KMS-11 (cell line): ENCODE measurements at regions not wholly inside any gene's neighbourhood (a gene's known extent, or its start where the extent isn't known, plus 50 kb on each side); places are given as distances from the start of the nearest gene placed in this dataset.

Experiments used
- H2AFZ ChIP-seq: fragments of 200-600 bp; sonication (generic); 2 replicates; pipeline ENCODE4 v1.6.1; 2016; ENCODE audit warnings: antibody characterized with exemption, mixed run types, low read depth
- H3K27ac ChIP-seq: fragments of 200-600 bp; sonication (generic); 2 replicates; pipeline ENCODE4 v1.6.1; 2016; ENCODE audit warnings: mild to moderate bottlenecking, mixed run types
- H3K27me3 ChIP-seq: fragments of 200-600 bp; sonication (generic); 2 replicates; pipeline ENCODE4 v1.6.1; 2017; ENCODE audit warnings: mild to moderate bottlenecking, low read depth, mixed run types, moderate library complexity; ENCODE audit not compliant: insufficient read depth
- H3K36me3 ChIP-seq: fragments of 200-600 bp; sonication (generic); 2 replicates; pipeline ENCODE4 v1.6.1; 2017; ENCODE audit warnings: mild to moderate bottlenecking, mixed run types; ENCODE audit not compliant: insufficient read depth
- H3K4me1 ChIP-seq: fragments of 200-600 bp; sonication (generic); 2 replicates; pipeline ENCODE4 v1.6.1; 2016; ENCODE audit warnings: mild to moderate bottlenecking, low read depth, mixed run types; ENCODE audit not compliant: poor library complexity, severe bottlenecking
- H3K4me2 ChIP-seq: fragments of 200-600 bp; sonication (generic); 2 replicates; pipeline ENCODE4 v1.7.0; 2016; ENCODE audit warnings: mild to moderate bottlenecking, mixed run types
- H3K4me3 ChIP-seq: fragments of 200-600 bp; sonication (generic); IDR thresholded peaks from 2 replicates; pipeline ENCODE4 v1.6.1; 2017; ENCODE audit warnings: low read depth, low read length, mixed read lengths; ENCODE audit not compliant: insufficient read depth
- H3K79me2 ChIP-seq: fragments of 200-600 bp; sonication (generic); 2 replicates; pipeline ENCODE4 v1.6.1; 2016; ENCODE audit warnings: low read depth, mixed run types; ENCODE audit not compliant: insufficient read depth
- H3K9ac ChIP-seq: fragments of 200-600 bp; sonication (generic); 2 replicates; pipeline ENCODE4 v1.6.1; 2016; ENCODE audit warnings: mild to moderate bottlenecking, mixed run types
- H4K20me1 ChIP-seq: fragments of 200-600 bp; sonication (generic); 2 replicates; pipeline ENCODE4 v1.6.1; 2016; ENCODE audit warnings: mild to moderate bottlenecking, mixed run types; ENCODE audit not compliant: insufficient read depth
- TF ChIP-seq, protein P1 (sequence below): fragments of 200-600 bp; sonication (generic); conservative IDR thresholded peaks from 2 replicates; pipeline ENCODE4 v1.6.1; 2017; ENCODE audit warnings: low read depth, mild to moderate bottlenecking, antibody characterized with exemption, low read length, moderate library complexity, mixed read lengths

- no peak overlapping the region for H3K27ac ChIP-seq
Observed at GRCh38 chr19:13712767-13713201, 51.5 kb upstream of the MRI1 start.

GRCh38 chr19:13707915-13708314 lies 56.4 kb upstream of the MRI1 start:
- no peaks in the 10 kb centered on the region for H4K20me1 ChIP-seq
- H3K4me2 ChIP-seq: no peak overlapping the region
- no peaks in the 10 kb centered on the region for H3K4me1 ChIP-seq
- H3K36me3 ChIP-seq: no peaks in the 10 kb centered on the region
- H3K9ac ChIP-seq: no peak overlapping the region
- no peak overlapping the region for H3K27ac ChIP-seq
- H2AFZ ChIP-seq: no peak overlapping the region
- no peak overlapping the region for H3K4me3 ChIP-seq
- TF ChIP-seq, protein P1, sequence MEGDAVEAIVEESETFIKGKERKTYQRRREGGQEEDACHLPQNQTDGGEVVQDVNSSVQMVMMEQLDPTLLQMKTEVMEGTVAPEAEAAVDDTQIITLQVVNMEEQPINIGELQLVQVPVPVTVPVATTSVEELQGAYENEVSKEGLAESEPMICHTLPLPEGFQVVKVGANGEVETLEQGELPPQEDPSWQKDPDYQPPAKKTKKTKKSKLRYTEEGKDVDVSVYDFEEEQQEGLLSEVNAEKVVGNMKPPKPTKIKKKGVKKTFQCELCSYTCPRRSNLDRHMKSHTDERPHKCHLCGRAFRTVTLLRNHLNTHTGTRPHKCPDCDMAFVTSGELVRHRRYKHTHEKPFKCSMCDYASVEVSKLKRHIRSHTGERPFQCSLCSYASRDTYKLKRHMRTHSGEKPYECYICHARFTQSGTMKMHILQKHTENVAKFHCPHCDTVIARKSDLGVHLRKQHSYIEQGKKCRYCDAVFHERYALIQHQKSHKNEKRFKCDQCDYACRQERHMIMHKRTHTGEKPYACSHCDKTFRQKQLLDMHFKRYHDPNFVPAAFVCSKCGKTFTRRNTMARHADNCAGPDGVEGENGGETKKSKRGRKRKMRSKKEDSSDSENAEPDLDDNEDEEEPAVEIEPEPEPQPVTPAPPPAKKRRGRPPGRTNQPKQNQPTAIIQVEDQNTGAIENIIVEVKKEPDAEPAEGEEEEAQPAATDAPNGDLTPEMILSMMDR: no peak
- no peaks in the 10 kb centered on the region for H3K79me2 ChIP-seq
- peaks cover 62% of the 10 kb centered on the region for H3K27me3 ChIP-seq

More at GRCh38 chr19:13712767-13713201, 51.5 kb upstream of the MRI1 start:
- H3K4me3 ChIP-seq: no peak overlapping the region
- TF ChIP-seq, protein P1: no peak
- no peak overlapping the region for H3K4me2 ChIP-seq
- no peaks in the 10 kb centered on the region for H4K20me1 ChIP-seq
- H3K27me3 ChIP-seq: peaks cover 74% of the 10 kb centered on the region
- no peak overlapping the region for H2AFZ ChIP-seq
- no peaks in the 10 kb centered on the region for H3K4me1 ChIP-seq
- no peaks in the 10 kb centered on the region for H3K79me2 ChIP-seq
- H3K9ac ChIP-seq: no peak overlapping the region
- H3K36me3 ChIP-seq: no peaks in the 10 kb centered on the region

GRCh38 chr19:13705928-13706447 lies 58.3 kb upstream of the MRI1 start:
- H4K20me1 ChIP-seq: no peaks in the 10 kb centered on the region
- H3K27me3 ChIP-seq: peaks cover 49% of the 10 kb centered on the region
- H3K4me2 ChIP-seq: no peak overlapping the region
- TF ChIP-seq, protein P1: no peak
- no peak overlapping the region for H3K4me3 ChIP-seq
- no peak overlapping the region for H3K9ac ChIP-seq
- H2AFZ ChIP-seq: no peak overlapping the region
- H3K36me3 ChIP-seq: no peaks in the 10 kb centered on the region
- H3K27ac ChIP-seq: no peak overlapping the region
- no peaks in the 10 kb centered on the region for H3K4me1 ChIP-seq
- H3K79me2 ChIP-seq: no peaks in the 10 kb centered on the region

GRCh38 chr19:13705201-13705600 lies 59.1 kb upstream of the MRI1 start:
- Histone ChIP-seq H3K4me2 (no peak overlapping the region), H3K27me3 (peaks cover 51% of the 10 kb centered on the region), H3K4me1 (no peaks in the 10 kb centered on the region), H3K27ac (no peak overlapping the region), H4K20me1 (no peaks in the 10 kb centered on the region), H3K4me3 (no peak overlapping the region), H3K36me3 (no peaks in the 10 kb centered on the region), H2AFZ (no peak overlapping the region), H3K9ac (no peak overlapping the region), H3K79me2 (no peaks in the 10 kb centered on the region)
- TF ChIP-seq, protein P1: no peak
